ENCODE measurements at regions not wholly inside any gene's neighbourhood (a gene's known extent, or its start where the extent isn't known, plus 50 kb on each side); places are given as distances from the start of the nearest gene placed in this dataset.

DNA sequence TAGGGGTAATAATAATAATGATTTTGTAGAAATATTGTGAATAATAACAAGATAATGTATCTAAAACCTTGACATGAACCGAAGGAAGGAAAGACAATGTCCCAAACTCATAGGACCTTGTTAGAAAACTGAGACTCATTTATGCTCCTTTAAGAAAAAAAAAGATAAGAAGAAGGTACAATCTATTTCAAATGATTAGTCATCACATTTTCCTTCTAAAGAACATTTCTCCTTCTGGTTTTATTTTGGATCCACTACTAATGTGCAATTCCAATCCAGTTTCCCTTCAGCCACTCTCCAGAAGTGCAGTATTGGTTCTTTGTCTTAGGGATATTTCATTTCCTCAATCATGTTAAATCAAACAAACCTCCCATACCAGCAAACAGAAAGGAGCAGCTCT, 526.7 kb downstream of the FUT8 start:
- no peak for TF ChIP-seq POLR2A (IDR thresholded peaks at IDR 0.05; ENCODE audit: low read length)
- no peak for TF ChIP-seq GATA1 (IDR thresholded peaks at IDR 0.05; ENCODE audit: low read depth, low read length)

Data from erythroblast (primary cell).